GM12878 (cell line): ENCODE measurements at regions not wholly inside any gene's neighbourhood (a gene's known extent, or its start where the extent isn't known, plus 50 kb on each side); places are given as distances from the start of the nearest gene placed in this dataset.

Experiments
- BACH1 ChIP-seq: fragments of 450-650 bp; IDR thresholded peaks from 2 replicates; pipeline ENCODE4 v1.6.1; 2017; ENCODE audit warnings: mild to moderate bottlenecking, borderline replicate concordance
- CEBPB ChIP-seq, 2 experiments: fragments of 150-350 bp in 1 of 2; IDR thresholded peaks; 2 replicates each; pipeline ENCODE4 v1.6.1; 2012 to 2014; ENCODE audit warnings: low read depth in 2 of 2, low read length in 2 of 2, borderline replicate concordance in 1 of 2, inconsistent platforms in 1 of 2
- HCFC1 ChIP-seq: fragments of 150-350 bp; IDR thresholded peaks from 2 replicates; pipeline ENCODE4 v1.6.1; 2014; ENCODE audit warnings: low read length
- HDAC2 ChIP-seq: fragments of 200-600 bp; sonication (generic); IDR thresholded peaks from 2 replicates; pipeline ENCODE4 v1.6.1; 2017
- IKZF2 ChIP-seq, 2 experiments: fragments of 450-650 bp; IDR thresholded peaks; 2 replicates each; pipeline ENCODE4 v1.6.1; 2017; ENCODE audit warnings: mild to moderate bottlenecking in 2 of 2, moderate library complexity in 2 of 2
- IRF4 ChIP-seq: IDR thresholded peaks from 2 replicates; pipeline ENCODE4 v1.6.1; 2011; ENCODE audit warnings: low read depth, low read length
- NBN ChIP-seq: fragments of 450-650 bp; IDR thresholded peaks from 2 replicates; pipeline ENCODE4 v1.6.1; 2016
- NKRF ChIP-seq: fragments of 450-650 bp; conservative IDR thresholded peaks from 2 replicates; pipeline ENCODE4 v1.6.1; 2017; ENCODE audit warnings: mild to moderate bottlenecking, moderate library complexity
- NR2C2 ChIP-seq: IDR thresholded peaks from 2 replicates; pipeline ENCODE4 v1.6.1; 2011; ENCODE audit warnings: borderline replicate concordance, low read depth; ENCODE audit not compliant: control insufficient read depth, insufficient read length
- POLR2A ChIP-seq: IDR thresholded peaks from 2 replicates; pipeline ENCODE4 v1.6.1; 2011; ENCODE audit warnings: low read depth, mild to moderate bottlenecking, low read length
- RAD21 ChIP-seq: IDR thresholded peaks from 2 replicates; pipeline ENCODE4 v1.6.1; 2011; ENCODE audit warnings: mild to moderate bottlenecking, low read depth, low read length, moderate library complexity; ENCODE audit not compliant: insufficient read depth
- SIN3A ChIP-seq: IDR thresholded peaks from 2 replicates; pipeline ENCODE4 v1.6.1; 2012; ENCODE audit warnings: low read depth, low read length, improper control_type of control experiment
- SIX5 ChIP-seq: IDR thresholded peaks from 2 replicates; pipeline ENCODE4 v1.6.1; 2011; ENCODE audit warnings: mild to moderate bottlenecking, low read depth, low read length, moderate library complexity; ENCODE audit not compliant: severe bottlenecking
- SKIL ChIP-seq: fragments of 450-650 bp; IDR thresholded peaks from 2 replicates; pipeline ENCODE4 v1.6.1; 2017; ENCODE audit warnings: mild to moderate bottlenecking, low read depth, inconsistent platforms; ENCODE audit not compliant: poor library complexity, severe bottlenecking
- SMAD1 ChIP-seq: fragments of 450-650 bp; IDR thresholded peaks from 2 replicates; pipeline ENCODE4 v1.6.1; 2018; ENCODE audit warnings: mild to moderate bottlenecking, low read depth; ENCODE audit not compliant: partially characterized antibody
- SMC3 ChIP-seq: IDR thresholded peaks from 2 replicates; pipeline ENCODE4 v1.6.1; 2011; ENCODE audit warnings: low read length, improper control_type of control experiment, borderline replicate concordance
- STAT1 ChIP-seq: fragments of 450-650 bp; conservative IDR thresholded peaks from 2 replicates; pipeline ENCODE4 v1.6.1; 2014; ENCODE audit warnings: antibody characterized with exemption, mild to moderate bottlenecking
- SUZ12 ChIP-seq: fragments of 200-600 bp; sonication (generic); IDR thresholded peaks from one replicate; pipeline ENCODE4 v1.6.1; 2018; ENCODE audit warnings: antibody characterized with exemption, mild to moderate bottlenecking; ENCODE audit not compliant: unreplicated experiment
- WRNIP1 ChIP-seq: IDR thresholded peaks from 2 replicates; pipeline ENCODE4 v1.6.1; 2011; ENCODE audit warnings: low read depth, low read length, improper control_type of control experiment, borderline replicate concordance
- ZBTB33 ChIP-seq: fragments of 450-650 bp; IDR thresholded peaks from 2 replicates; pipeline ENCODE4 v1.6.1; 2017; ENCODE audit warnings: mild to moderate bottlenecking
- ZBTB4 ChIP-seq: fragments of 450-650 bp; formaldehyde crosslinking; IDR thresholded peaks from 2 replicates; pipeline ENCODE4 v1.4.0; 2022; ENCODE audit warnings: mild to moderate bottlenecking, moderate library complexity

- TF ChIP-seq ZBTB33 (no peak), NKRF (no peak), ZBTB4 (CRISPR knock-in tag) (no peak), SMAD1 (no peak), SUZ12 (no peak), SIX5 (no peak), IKZF2 (IDR thresholded peaks at IDR 0.05) (peak; percentile 60 to 67; a peak in 3 of 4 replicates), SIN3A (no peak), HCFC1 (no peak), SKIL (no peak), CEBPB (IDR thresholded peaks at IDR 0.05; ENCODE audit: borderline replicate concordance in 1 of 2, low read depth in 2 of 2, low read length in 2 of 2) (no peak), POLR2A (no peak), NBN (no peak), IRF4 (no peak), WRNIP1 (no peak), RAD21 (peak; percentile 34; the same call in 1 of the 2 replicates), BACH1 (peak; percentile 85; the same call in 1 of the 2 replicates), HDAC2 (no peak), SMC3 (peak; percentile 25; the same call in 1 of the 2 replicates), STAT1 (no peak), NR2C2 (no peak)
These were observed 185.0 kb downstream of the ANAPC1 start (continued) for GRCh38 chr2:111698743-111699554.
